ENCODE measurements at regions not wholly inside any gene's neighbourhood (a gene's known extent, or its start where the extent isn't known, plus 50 kb on each side); places are given as distances from the start of the nearest gene placed in this dataset.
"Not testable (repeated sequence)": the region's sequence is repeated elsewhere in the genome, so short reads cannot be mapped to it uniquely, and the experiment has no call there.

DNA sequence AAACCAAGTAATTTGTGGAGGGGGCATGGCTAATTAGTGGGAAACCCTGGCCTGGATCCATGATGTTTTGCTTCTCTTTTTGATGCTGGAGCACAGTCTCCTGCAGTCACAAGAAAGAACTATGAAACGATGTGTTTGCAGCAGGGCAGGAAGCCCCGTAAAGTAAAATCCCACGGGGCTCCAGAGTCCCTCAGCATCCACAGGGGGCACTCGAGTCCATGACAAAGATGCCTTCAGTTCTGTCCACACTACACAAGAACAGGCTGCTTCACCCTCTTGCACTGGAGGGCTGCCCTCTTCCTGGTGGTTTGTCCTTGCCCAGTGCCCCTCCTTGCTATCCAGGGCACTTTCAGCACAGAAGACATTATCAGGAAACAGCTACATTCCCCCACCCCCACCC is 475.1 kb downstream of the TUBA3C start:
- not testable (repeated sequence) for H3K4me1 ChIP-seq (ENCODE audit: insufficient read depth, low read length); H3K79me1 ChIP-seq (ENCODE audit: insufficient read depth, low read depth, low read length, poor library complexity, severe bottlenecking); H4K8ac ChIP-seq (replicated peaks; ENCODE audit: insufficient read length, low read depth, low read length); DNase-seq; H3K4ac ChIP-seq (ENCODE audit: low read depth, low read length); H2BK15ac ChIP-seq (ENCODE audit: low read depth, low read length); H3K18ac ChIP-seq (ENCODE audit: insufficient read length, low read depth, low read length); H3K4me2 ChIP-seq (ENCODE audit: insufficient read depth, insufficient read length, low read length); H3K27me3 Mint-ChIP-seq (ENCODE audit: low read depth); H3K4me1 Mint-ChIP-seq; H2BK20ac ChIP-seq (ENCODE audit: low read depth, low read length, poor library complexity, severe bottlenecking); H2BK12ac ChIP-seq (ENCODE audit: insufficient read length, low read depth, low read length); H3K27ac ChIP-seq (ENCODE audit: insufficient read length, low read depth, low read length); H4K91ac ChIP-seq (ENCODE audit: insufficient read length, low read depth, low read length); H2BK120ac ChIP-seq (ENCODE audit: low read depth, low read length, poor library complexity, severe bottlenecking); H3K9ac ChIP-seq (ENCODE audit: extremely low read depth, insufficient read length, low read length); H3K56ac ChIP-seq (ENCODE audit: insufficient read length, low read depth, low read length); H3K27me3 ChIP-seq (ENCODE audit: insufficient read depth, low read length); H2AK5ac ChIP-seq (ENCODE audit: insufficient read length, low read length); H4K20me1 ChIP-seq (ENCODE audit: control insufficient read depth, insufficient read depth, insufficient read length); H2BK5ac ChIP-seq (ENCODE audit: insufficient read length, low read length); H3K14ac ChIP-seq (ENCODE audit: insufficient read depth, low read length); H3K27ac Mint-ChIP-seq; H2AFZ ChIP-seq (ENCODE audit: low read length); H4K5ac ChIP-seq (ENCODE audit: insufficient read length, low read depth, low read length); H3K23me2 ChIP-seq (ENCODE audit: insufficient read length, low read depth, low read length, poor library complexity, severe bottlenecking); H3K79me2 ChIP-seq (ENCODE audit: insufficient read depth, low read length); H3T11ph ChIP-seq (ENCODE audit: low read length); H3K23ac ChIP-seq (ENCODE audit: insufficient read length, low read depth, low read length); H3K4me3 Mint-ChIP-seq
- WGBS (ENCODE audit: extremely low coverage, insufficient read length, low lambda C conversion rate): no CpG with 5 or more reads among the region's 4 CpGs
- H3K36me3 Mint-ChIP-seq (ENCODE audit: insufficient read depth in 1 of 3, low read depth in 3 of 3): peaks cover 4 to 19% (median 11%) of the 10 kb centered on the region in 3 experiments; a peak in 6 of 7 replicates
- H3K9me3 Mint-ChIP-seq: peaks cover 84 to 87% of the 10 kb centered on the region in 2 experiments
- peaks cover 44% of the 10 kb centered on the region for H3K9me3 ChIP-seq (ENCODE audit: control insufficient read depth, low read depth, low read length)

DNA sequence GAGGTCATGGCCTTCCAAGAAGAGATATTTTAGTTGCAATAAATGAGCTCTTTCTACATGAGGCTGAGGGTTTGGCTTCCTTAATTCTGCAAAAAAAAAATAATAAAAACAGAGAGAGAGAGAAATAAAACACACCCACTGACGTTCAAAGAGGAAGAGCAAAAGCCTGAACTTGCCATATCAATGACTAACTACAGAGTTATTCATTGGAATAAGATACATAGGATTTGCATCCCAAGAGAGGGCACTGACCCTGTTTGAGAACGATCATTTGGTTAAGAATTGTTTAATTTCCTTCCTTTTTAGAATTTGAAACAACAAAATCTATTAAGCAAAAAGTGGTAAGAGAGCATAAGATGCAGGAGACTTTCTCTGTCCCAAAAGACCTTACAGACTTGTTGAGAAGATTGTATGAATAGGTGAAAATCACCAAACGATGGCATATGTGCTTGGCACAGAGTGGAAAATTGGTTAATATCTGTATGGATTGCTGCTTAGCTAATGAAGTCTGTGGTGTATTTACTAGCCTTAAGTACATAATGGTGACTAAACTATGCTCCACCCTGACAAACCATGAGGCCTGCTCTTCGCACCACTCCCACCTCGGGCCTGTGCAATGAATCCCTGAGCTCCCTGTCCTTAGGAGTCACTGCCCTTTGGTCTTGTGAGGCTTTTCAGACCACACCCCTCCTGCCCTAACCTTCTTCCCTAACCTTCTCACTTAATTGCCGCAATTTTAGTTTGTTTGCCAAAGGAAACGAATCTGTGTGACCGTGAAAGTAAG is 479.0 kb downstream of the TUBA3C start:
- WGBS (ENCODE audit: extremely low coverage, insufficient read length, low lambda C conversion rate): no CpG with 5 or more reads among the region's 8 CpGs
- H2AK5ac ChIP-seq (ENCODE audit: insufficient read length, low read length); H2BK15ac ChIP-seq (ENCODE audit: low read depth, low read length): not testable (repeated sequence)

More for the DNA sequence above, 479.0 kb downstream of the TUBA3C start:
- not testable (repeated sequence) for H3K4me3 Mint-ChIP-seq; H3K79me1 ChIP-seq (ENCODE audit: insufficient read depth, low read depth, low read length, poor library complexity, severe bottlenecking); H3K14ac ChIP-seq (ENCODE audit: insufficient read depth, low read length); H3K4me2 ChIP-seq (ENCODE audit: insufficient read depth, insufficient read length, low read length); H3K9ac ChIP-seq (ENCODE audit: extremely low read depth, insufficient read length, low read length); H3K23me2 ChIP-seq (ENCODE audit: insufficient read length, low read depth, low read length, poor library complexity, severe bottlenecking); H3K18ac ChIP-seq (ENCODE audit: insufficient read length, low read depth, low read length); H2BK20ac ChIP-seq (ENCODE audit: low read depth, low read length, poor library complexity, severe bottlenecking); DNase-seq; H3K4me1 Mint-ChIP-seq; H4K8ac ChIP-seq (replicated peaks; ENCODE audit: insufficient read length, low read depth, low read length); H3K23ac ChIP-seq (ENCODE audit: insufficient read length, low read depth, low read length); H2BK120ac ChIP-seq (ENCODE audit: low read depth, low read length, poor library complexity, severe bottlenecking); H2BK12ac ChIP-seq (ENCODE audit: insufficient read length, low read depth, low read length); H2AFZ ChIP-seq (ENCODE audit: low read length); H3K27ac Mint-ChIP-seq; H2BK5ac ChIP-seq (ENCODE audit: insufficient read length, low read length); H3T11ph ChIP-seq (ENCODE audit: low read length); H3K27ac ChIP-seq (ENCODE audit: insufficient read length, low read depth, low read length); H4K91ac ChIP-seq (ENCODE audit: insufficient read length, low read depth, low read length); H3K27me3 Mint-ChIP-seq (ENCODE audit: low read depth); H4K5ac ChIP-seq (ENCODE audit: insufficient read length, low read depth, low read length); H3K79me2 ChIP-seq (ENCODE audit: insufficient read depth, low read length); H3K27me3 ChIP-seq (ENCODE audit: insufficient read depth, low read length); H3K56ac ChIP-seq (ENCODE audit: insufficient read length, low read depth, low read length); H3K4me1 ChIP-seq (ENCODE audit: insufficient read depth, low read length); H3K4ac ChIP-seq (ENCODE audit: low read depth, low read length); H4K20me1 ChIP-seq (ENCODE audit: control insufficient read depth, insufficient read depth, insufficient read length)
- H3K36me3 Mint-ChIP-seq (ENCODE audit: insufficient read depth in 1 of 3, low read depth in 3 of 3): peaks cover 6 to 17% (median 15%) of the 10 kb centered on the region in 3 experiments; a peak in 6 of 7 replicates
- peaks cover 77 to 80% of the 10 kb centered on the region in 2 experiments for H3K9me3 Mint-ChIP-seq
- peaks cover 48% of the 10 kb centered on the region for H3K9me3 ChIP-seq (ENCODE audit: control insufficient read depth, low read depth, low read length)
